Osteocyte (in vitro differentiated cells): ENCODE measurements at regions not wholly inside any gene's neighbourhood (a gene's known extent, or its start where the extent isn't known, plus 50 kb on each side); places are given as distances from the start of the nearest gene placed in this dataset.

Source experiments
- DNase-seq: peaks from one replicate; pipeline ENCODE4 v3.0.0; 2021; ENCODE audit warnings: mixed read lengths; ENCODE audit not compliant: unreplicated experiment; ENCODE audit errors: extremely low spot score
- H3K27ac Mint-ChIP-seq: one replicate; pipeline ENCODE4 v1.8.0; 2021; ENCODE audit warnings: mild to moderate bottlenecking, mixed read lengths; ENCODE audit not compliant: unreplicated experiment
- H3K27me3 Mint-ChIP-seq: one replicate; pipeline ENCODE4 v1.8.0; 2021; ENCODE audit warnings: mixed read lengths; ENCODE audit not compliant: unreplicated experiment
- H3K36me3 Mint-ChIP-seq: one replicate; pipeline ENCODE4 v1.8.0; 2021; ENCODE audit warnings: mixed read lengths; ENCODE audit not compliant: unreplicated experiment
- H3K4me1 Mint-ChIP-seq: one replicate; pipeline ENCODE4 v1.8.0; 2021; ENCODE audit warnings: mixed read lengths; ENCODE audit not compliant: unreplicated experiment
- H3K4me3 Mint-ChIP-seq: one replicate; pipeline ENCODE4 v1.8.0; 2021; ENCODE audit warnings: mild to moderate bottlenecking, moderate library complexity, mixed read lengths; ENCODE audit not compliant: unreplicated experiment
- H3K9me3 Mint-ChIP-seq: one replicate; pipeline ENCODE4 v1.8.0; 2021; ENCODE audit warnings: mixed read lengths; ENCODE audit not compliant: unreplicated experiment
- TF ChIP-seq, protein P1 (sequence below): fragments of 200-600 bp; sonication (generic); IDR thresholded peaks from 2 replicates; pipeline ENCODE4 v1.5.0; 2021; ENCODE audit warnings: antibody characterized with exemption, mild to moderate bottlenecking, moderate library complexity

DNA sequence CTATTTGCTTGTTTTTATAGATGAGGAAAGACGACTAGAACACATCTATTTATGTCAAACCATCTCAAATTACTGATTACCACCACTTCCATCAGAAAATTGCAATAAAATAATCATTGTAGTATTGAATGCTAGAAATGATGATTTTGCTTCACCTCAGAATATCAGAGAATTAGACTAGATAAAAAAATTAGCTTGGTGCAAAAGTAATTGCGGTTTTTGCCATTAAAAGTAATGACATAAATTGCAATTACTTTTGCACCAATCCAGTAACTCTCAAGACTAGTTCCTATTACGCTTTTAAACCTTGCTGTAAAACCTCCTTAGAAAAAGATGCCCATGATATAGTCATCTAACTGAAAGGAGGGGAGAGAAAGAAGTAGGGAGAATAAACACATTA is 556.7 kb upstream of the GRIN3A start:
- H3K27me3 Mint-ChIP-seq, result no peaks in the 10 kb centered on the region
- DNase-seq, result no peak
- no peak overlapping the region for H3K27ac Mint-ChIP-seq
- no peaks in the 10 kb centered on the region for H3K4me1 Mint-ChIP-seq
- H3K4me3 Mint-ChIP-seq, result no peak overlapping the region
- TF ChIP-seq, protein P1, sequence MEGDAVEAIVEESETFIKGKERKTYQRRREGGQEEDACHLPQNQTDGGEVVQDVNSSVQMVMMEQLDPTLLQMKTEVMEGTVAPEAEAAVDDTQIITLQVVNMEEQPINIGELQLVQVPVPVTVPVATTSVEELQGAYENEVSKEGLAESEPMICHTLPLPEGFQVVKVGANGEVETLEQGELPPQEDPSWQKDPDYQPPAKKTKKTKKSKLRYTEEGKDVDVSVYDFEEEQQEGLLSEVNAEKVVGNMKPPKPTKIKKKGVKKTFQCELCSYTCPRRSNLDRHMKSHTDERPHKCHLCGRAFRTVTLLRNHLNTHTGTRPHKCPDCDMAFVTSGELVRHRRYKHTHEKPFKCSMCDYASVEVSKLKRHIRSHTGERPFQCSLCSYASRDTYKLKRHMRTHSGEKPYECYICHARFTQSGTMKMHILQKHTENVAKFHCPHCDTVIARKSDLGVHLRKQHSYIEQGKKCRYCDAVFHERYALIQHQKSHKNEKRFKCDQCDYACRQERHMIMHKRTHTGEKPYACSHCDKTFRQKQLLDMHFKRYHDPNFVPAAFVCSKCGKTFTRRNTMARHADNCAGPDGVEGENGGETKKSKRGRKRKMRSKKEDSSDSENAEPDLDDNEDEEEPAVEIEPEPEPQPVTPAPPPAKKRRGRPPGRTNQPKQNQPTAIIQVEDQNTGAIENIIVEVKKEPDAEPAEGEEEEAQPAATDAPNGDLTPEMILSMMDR, result no peak
- no peaks in the 10 kb centered on the region for H3K36me3 Mint-ChIP-seq
- H3K9me3 Mint-ChIP-seq, result no peaks in the 10 kb centered on the region

DNA sequence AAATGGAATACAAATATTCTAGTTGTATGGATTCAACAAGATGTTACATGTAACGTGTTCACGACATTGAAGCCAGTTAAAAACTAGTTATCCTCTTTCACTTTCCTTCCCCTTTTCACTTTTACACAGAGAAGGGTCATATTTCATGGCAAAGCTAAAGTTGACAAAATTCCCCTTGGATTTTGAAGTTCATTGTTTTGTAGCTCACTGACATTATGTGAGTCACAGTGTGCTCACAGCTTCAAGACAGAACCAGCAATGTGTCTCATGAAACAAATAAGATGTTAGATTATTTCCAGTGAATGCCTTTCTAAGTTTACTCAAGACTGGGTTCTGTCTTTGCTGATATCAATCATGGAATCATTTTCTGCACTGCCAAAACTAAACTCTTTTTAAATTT is 535.5 kb upstream of the GRIN3A start:
- Mint-ChIP-seq H3K4me1 (no peaks in the 10 kb centered on the region), H3K27me3 (no peaks in the 10 kb centered on the region), H3K4me3 (no peak overlapping the region), H3K9me3 (peaks cover 1% of the 10 kb centered on the region), H3K27ac (no peak overlapping the region), H3K36me3 (no peaks in the 10 kb centered on the region)
- TF ChIP-seq, protein P1, result no peak
- DNase-seq, result no peak

DNA sequence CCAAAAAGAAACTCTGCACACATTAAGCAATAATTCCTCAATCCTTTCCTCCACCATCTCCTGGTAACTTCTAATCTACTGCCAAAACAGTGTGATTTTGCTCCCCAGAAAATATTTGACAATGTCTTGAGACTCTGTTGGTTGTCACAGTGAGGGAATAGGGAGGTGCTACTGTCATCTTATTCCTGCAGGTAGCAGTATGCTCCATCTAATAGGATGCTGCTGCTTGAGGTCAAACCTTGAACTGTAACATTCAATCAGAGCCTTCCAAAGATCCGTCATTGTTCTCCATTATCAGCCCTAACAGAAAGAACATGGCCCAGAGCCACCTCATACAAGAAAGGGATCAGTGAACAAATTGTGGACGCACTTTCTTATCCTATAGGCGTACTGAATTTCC is 514.7 kb upstream of the GRIN3A start:
- TF ChIP-seq, protein P1, result no peak
- Mint-ChIP-seq H3K4me1 (no peaks in the 10 kb centered on the region), H3K4me3 (no peak overlapping the region), H3K36me3 (no peaks in the 10 kb centered on the region), H3K27ac (no peak overlapping the region), H3K9me3 (no peaks in the 10 kb centered on the region), H3K27me3 (no peaks in the 10 kb centered on the region)
- DNase-seq, result no peak

DNA sequence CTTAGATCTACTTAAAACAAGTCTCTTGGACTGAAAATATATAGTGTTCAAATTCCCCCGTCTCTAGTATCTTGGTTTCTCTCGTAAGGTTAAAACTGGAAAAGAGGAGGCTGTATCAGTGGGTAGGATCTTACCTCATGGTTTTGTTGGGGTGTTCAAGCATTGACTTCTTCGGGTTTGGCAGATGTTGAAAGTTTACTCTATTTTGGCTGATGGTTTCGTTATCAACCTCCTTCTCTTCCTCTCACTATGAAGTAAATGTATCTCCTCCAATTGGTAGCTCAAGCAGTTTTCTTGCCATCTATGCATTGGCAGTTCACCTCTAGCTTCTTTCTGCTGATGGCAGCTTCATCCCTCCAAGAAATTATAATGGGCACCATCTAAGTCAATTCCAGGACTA is 506.5 kb upstream of the GRIN3A start:
- Mint-ChIP-seq H3K27me3 (no peaks in the 10 kb centered on the region), H3K9me3 (no peaks in the 10 kb centered on the region), H3K4me1 (no peaks in the 10 kb centered on the region), H3K4me3 (no peak overlapping the region), H3K27ac (no peak overlapping the region), H3K36me3 (no peaks in the 10 kb centered on the region)
- DNase-seq, result no peak
- TF ChIP-seq, protein P1, result no peak

DNA sequence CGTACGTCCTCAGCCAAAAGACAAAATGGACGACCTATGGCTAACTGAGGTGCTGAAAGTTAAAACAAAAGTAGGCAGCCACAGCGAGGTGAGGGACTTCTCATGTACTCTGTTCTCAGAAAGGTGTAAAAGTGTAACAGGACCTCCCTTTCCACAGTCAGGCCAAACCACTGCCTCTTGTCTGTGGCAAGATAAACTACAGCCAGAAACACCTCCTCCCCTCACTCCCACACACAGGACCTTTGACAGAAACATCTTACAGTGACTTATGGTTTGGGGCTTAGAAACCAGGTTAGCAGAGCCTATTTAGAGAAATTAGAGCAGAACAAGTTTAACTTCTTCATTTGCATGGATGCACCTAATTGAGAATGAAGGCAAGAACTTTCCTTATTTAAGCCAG is 499.1 kb upstream of the GRIN3A start:
- Mint-ChIP-seq H3K27me3 (no peaks in the 10 kb centered on the region), H3K36me3 (no peaks in the 10 kb centered on the region), H3K4me3 (no peak overlapping the region), H3K27ac (no peak overlapping the region), H3K9me3 (no peaks in the 10 kb centered on the region), H3K4me1 (no peaks in the 10 kb centered on the region)
- DNase-seq, result no peak
- TF ChIP-seq, protein P1, result no peak
